Kidney (tissue), 13 donors: ENCODE measurements at regions not wholly inside any gene's neighbourhood (a gene's known extent, or its start where the extent isn't known, plus 50 kb on each side); places are given as distances from the start of the nearest gene placed in this dataset.

Experiments used
- DNase-seq, 5 donors: peaks; one replicate each; pipeline ENCODE4 v3.0.0-alpha.2; 2013 to 2020
- FAIRE-seq: peaks from 2 replicates; lab custom pipeline; 2012; peaks lifted over from hg19 to GRCh38; lab: Jason Lieb, UNC
- H3K27ac ChIP-seq, 2 donors: one replicate each; pipeline ENCODE4 v1.7.0; 2013; ENCODE audit warnings: low read depth in 2 of 2, low read length in 2 of 2, inconsistent platforms in 1 of 2
- H3K27me3 ChIP-seq: one replicate; pipeline ENCODE4 v1.7.1; 2013; ENCODE audit warnings: low read length, inconsistent platforms; ENCODE audit not compliant: control insufficient read depth, insufficient read depth
- H3K36me3 ChIP-seq, 3 donors: one replicate each; pipeline versions ENCODE4 v1.7.0 to v1.7.1; 2013; ENCODE audit warnings: low read length in 3 of 3, control low read depth in 1 of 3, inconsistent platforms in 1 of 3; ENCODE audit not compliant: insufficient read depth in 3 of 3, control insufficient read depth in 2 of 3
- H3K4me1 ChIP-seq, 3 donors: one replicate each; pipeline versions ENCODE4 v1.7.0 to v1.7.1; 2013; ENCODE audit warnings: low read length in 3 of 3, inconsistent platforms in 1 of 3, low read depth in 1 of 3; ENCODE audit not compliant: control insufficient read depth in 2 of 3, insufficient read depth in 2 of 3
- H3K4me3 ChIP-seq, 3 donors: one replicate each; pipeline versions ENCODE4 v1.7.0 to v1.8.1; 2013; ENCODE audit warnings: low read length in 3 of 3, control low read depth in 1 of 3, inconsistent platforms in 1 of 3
- H3K9ac ChIP-seq, 3 donors: one replicate each; pipeline versions ENCODE4 v1.7.0 to v1.7.1; 2013; ENCODE audit warnings: low read length in 3 of 3, control low read depth in 1 of 3, inconsistent platforms in 1 of 3
- H3K9me3 ChIP-seq, 3 donors: one replicate each; pipeline versions ENCODE4 v1.7.0 to v1.7.1; 2013; ENCODE audit warnings: low read length in 3 of 3, control low read depth in 1 of 3, inconsistent platforms in 1 of 3; ENCODE audit not compliant: control insufficient read depth in 2 of 3, insufficient read depth in 1 of 3
- CTCF ChIP-seq: IDR thresholded peaks from 3 replicates; pipeline ENCODE4 v1.5.1; 2012; ENCODE audit warnings: mild to moderate bottlenecking, moderate library complexity, borderline replicate concordance; ENCODE audit not compliant: insufficient read depth; ENCODE audit errors: extremely low read depth
- intact Hi-C: fragments of 100-400 bp; cut with DNase I; formaldehyde crosslinking; loops from one replicate; pipeline ENCODE4 v1.11.1; 2022
- donor health status: control.
- donor health status: control.
- donor health status: control.
- donor health status: control.
- donor health status: control.
- donor health status: DM: yes; HTN: yes; CAD: no.
- donor health status: Normal renal cell carcinoma (clear cell type).

GRCh38 chr5:165739079-165739741, 2233.8 kb downstream of the MAT2B start:
- H3K36me3 ChIP-seq, result no peaks in the 10 kb centered on the region
- no peak overlapping the region for H3K4me3 ChIP-seq
- no peak overlapping the region for H3K9ac ChIP-seq
- no peak overlapping the region for H3K27ac ChIP-seq
- FAIRE-seq (no peak), DNase-seq (no peak)
- peaks cover 0 to 2% (median 0%) of the 10 kb centered on the region in 3 donors for H3K9me3 ChIP-seq
- intact Hi-C loops, result no loop called here
- no peak for TF ChIP-seq CTCF
- H3K4me1 ChIP-seq, result no peaks in the 10 kb centered on the region
- no peaks in the 10 kb centered on the region for H3K27me3 ChIP-seq

GRCh38 chr5:165757791-165758190, 2252.4 kb downstream of the MAT2B start:
- intact Hi-C loops, result no loop called here
- DNase-seq, result peak in 1 of 5 donors; percentile 0
- Histone ChIP-seq H3K9me3 (no peaks in the 10 kb centered on the region), H3K36me3 (no peaks in the 10 kb centered on the region), H3K9ac (no peak overlapping the region), H3K27me3 (no peaks in the 10 kb centered on the region), H3K27ac (no peak overlapping the region), H3K4me1 (no peaks in the 10 kb centered on the region), H3K4me3 (no peak overlapping the region)
- TF ChIP-seq CTCF, result no peak
- FAIRE-seq, result no peak

- H3K4me3 ChIP-seq, result no peak overlapping the region
- DNase-seq (no peak), FAIRE-seq (no peak)
- no peak overlapping the region for H3K9ac ChIP-seq
- H3K4me1 ChIP-seq, result no peaks in the 10 kb centered on the region
- H3K9me3 ChIP-seq, result no peaks in the 10 kb centered on the region
- intact Hi-C loops, result no loop called here
- H3K27ac ChIP-seq, result no peak overlapping the region
- H3K27me3 ChIP-seq, result no peaks in the 10 kb centered on the region
- no peak for TF ChIP-seq CTCF
- no peaks in the 10 kb centered on the region for H3K36me3 ChIP-seq
Observed at GRCh38 chr5:165775111-165775510, 2269.7 kb downstream of the MAT2B start.

GRCh38 chr5:165779505-165779904, 2274.1 kb downstream of the MAT2B start:
- no peak overlapping the region for H3K4me3 ChIP-seq
- no peaks in the 10 kb centered on the region for H3K4me1 ChIP-seq
- no peaks in the 10 kb centered on the region for H3K9me3 ChIP-seq
- no peak overlapping the region for H3K27ac ChIP-seq
- TF ChIP-seq CTCF, result no peak
- H3K27me3 ChIP-seq, result no peaks in the 10 kb centered on the region
- H3K9ac ChIP-seq, result no peak overlapping the region
- no peaks in the 10 kb centered on the region for H3K36me3 ChIP-seq
- DNase-seq (no peak), FAIRE-seq (no peak)
- intact Hi-C loops, result no loop called here
